Kidney epithelial cell (primary cell): ENCODE measurements at regions not wholly inside any gene's neighbourhood (a gene's known extent, or its start where the extent isn't known, plus 50 kb on each side); places are given as distances from the start of the nearest gene placed in this dataset.

Experiments used
- DNase-seq: peaks from one replicate; pipeline ENCODE4 v3.0.0-alpha.2; 2010; ENCODE audit warnings: low read depth
- H3K27me3 ChIP-seq: 2 replicates; pipeline ENCODE4 v1.6.0; 2011; ENCODE audit warnings: low read length; ENCODE audit not compliant: control insufficient read depth, insufficient read depth
- H3K36me3 ChIP-seq: 2 replicates; pipeline ENCODE4 v1.5.1; 2011; ENCODE audit warnings: low read length; ENCODE audit not compliant: control insufficient read depth, insufficient read depth
- H3K4me3 ChIP-seq: 2 replicates; pipeline ENCODE4 v1.5.1; 2011; ENCODE audit warnings: low read depth, mild to moderate bottlenecking, control low read depth, low read length
- CTCF ChIP-seq: IDR thresholded peaks from 2 replicates; pipeline ENCODE4 v1.5.1; 2011; ENCODE audit warnings: mild to moderate bottlenecking, moderate library complexity, low read length, control low read depth, inconsistent platforms; ENCODE audit not compliant: insufficient read depth, poor library complexity, severe bottlenecking

DNA sequence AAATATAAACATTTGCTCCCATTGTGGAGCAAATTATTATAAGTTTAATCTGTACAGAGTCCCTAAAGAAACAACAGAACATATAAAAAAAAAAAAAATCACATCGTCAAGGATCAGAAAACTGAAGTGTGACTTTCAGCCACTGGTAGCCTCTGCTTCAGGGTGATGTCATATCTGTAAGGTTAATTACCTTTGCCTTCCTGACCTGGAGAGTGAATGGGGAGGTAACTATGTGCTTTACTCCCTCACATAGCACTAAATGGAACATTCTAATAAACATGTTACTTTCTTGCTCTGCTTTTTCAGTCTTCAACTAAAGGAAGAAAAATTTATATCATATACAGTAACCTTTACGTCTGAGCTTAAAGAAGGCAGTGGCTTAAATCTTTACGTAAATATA is 70.3 kb upstream of the TRPM3 start:
- DNase-seq, result no peak
- Histone ChIP-seq H3K27me3 (no peaks in the 10 kb centered on the region), H3K4me3 (no peak overlapping the region), H3K36me3 (no peaks in the 10 kb centered on the region)
- TF ChIP-seq CTCF, result no peak

DNA sequence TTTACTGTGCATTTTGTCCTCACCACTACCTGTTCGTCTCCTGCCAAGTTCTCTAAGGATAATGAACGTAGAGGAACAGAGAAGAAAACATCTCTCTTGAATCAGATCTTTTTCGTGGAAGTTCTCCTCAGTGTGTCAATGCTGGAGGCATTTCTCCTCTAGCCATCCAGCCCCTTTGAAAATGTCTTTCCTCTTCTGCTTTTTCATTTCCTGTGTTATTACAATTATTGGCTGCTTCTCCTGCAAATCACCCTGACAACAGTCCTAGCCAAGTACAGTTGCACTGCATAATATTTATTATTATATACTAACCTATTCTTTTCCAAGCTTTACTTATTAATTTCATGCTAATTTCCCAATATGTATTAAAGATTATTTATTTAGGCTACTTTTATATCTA is 61.8 kb upstream of the TRPM3 start:
- Histone ChIP-seq H3K36me3 (no peaks in the 10 kb centered on the region), H3K27me3 (no peaks in the 10 kb centered on the region), H3K4me3 (no peak overlapping the region)
- no peak for DNase-seq
- no peak for TF ChIP-seq CTCF

DNA sequence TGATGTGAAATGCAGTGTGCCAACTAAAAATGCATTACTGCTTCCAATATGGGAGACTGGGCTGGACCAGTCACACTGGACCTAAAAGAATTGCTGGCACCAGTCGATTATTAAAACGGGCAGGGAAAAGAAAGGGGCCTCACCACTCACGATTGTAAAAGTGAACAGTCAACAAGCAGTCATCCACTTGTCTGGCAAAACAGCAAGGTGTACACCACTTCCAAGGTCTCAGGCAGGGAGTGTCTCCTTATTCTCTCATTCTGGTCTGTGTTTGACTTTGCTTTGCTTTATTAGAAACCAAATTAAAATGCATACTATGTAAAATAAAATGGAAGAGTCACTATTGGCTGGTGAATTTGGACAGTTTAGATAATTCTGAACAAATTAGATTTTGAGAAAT is 57.8 kb upstream of the TRPM3 start:
- H3K36me3 ChIP-seq, result no peaks in the 10 kb centered on the region
- H3K4me3 ChIP-seq, result no peak overlapping the region

DNA sequence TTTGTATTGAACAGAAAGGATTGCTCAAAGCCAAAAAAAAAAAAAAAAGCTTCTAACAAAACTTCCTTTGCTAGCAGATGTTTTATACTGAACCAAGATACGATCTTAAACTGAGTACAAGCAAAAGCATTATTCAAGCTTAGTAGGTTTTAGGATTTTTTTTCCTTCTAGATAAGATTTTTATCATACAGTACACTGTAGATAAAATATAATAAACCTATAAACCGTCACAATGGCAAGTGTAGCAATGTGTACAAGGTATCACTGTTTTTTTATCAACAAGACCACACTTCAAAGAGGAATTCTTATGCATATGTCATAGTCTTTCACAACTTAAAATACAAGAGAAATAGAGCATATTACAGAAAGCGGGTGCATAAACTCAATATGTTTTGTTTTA is 56.5 kb upstream of the TRPM3 start:
- no peak for TF ChIP-seq CTCF
- H3K36me3 ChIP-seq, result no peaks in the 10 kb centered on the region
- DNase-seq, result no peak
- H3K4me3 ChIP-seq, result no peak overlapping the region
- no peaks in the 10 kb centered on the region for H3K27me3 ChIP-seq

More for the DNA sequence above, 57.8 kb upstream of the TRPM3 start:
- TF ChIP-seq CTCF, result no peak
- H3K27me3 ChIP-seq, result no peaks in the 10 kb centered on the region
- DNase-seq, result no peak

GRCh38 chr9:71171517-71171916 is 50.1 kb upstream of the TRPM3 start:
- no peak for DNase-seq
- Histone ChIP-seq H3K36me3 (no peaks in the 10 kb centered on the region), H3K4me3 (no peak overlapping the region), H3K27me3 (no peaks in the 10 kb centered on the region)
- no peak for TF ChIP-seq CTCF
